Thymus (tissue), 11 donors: ENCODE measurements at regions not wholly inside any gene's neighbourhood (a gene's known extent, or its start where the extent isn't known, plus 50 kb on each side); places are given as distances from the start of the nearest gene placed in this dataset.

Experiments
- DNase-seq, 9 donors: peaks; one replicate each; pipeline ENCODE4 v3.0.0-alpha.2; 2013; ENCODE audit warnings: low spot score in 9 of 9, low read depth in 6 of 9, missing footprints in 1 of 9
- H3K27ac ChIP-seq, 2 donors: one replicate each; pipeline ENCODE4 v1.5.1; 2013; ENCODE audit warnings: control low read depth in 1 of 2, low read depth in 1 of 2, low read length in 1 of 2, mild to moderate bottlenecking in 1 of 2, moderate library complexity in 1 of 2
- H3K27me3 ChIP-seq, 2 donors: one replicate each; pipeline ENCODE4 v1.5.1; 2013; ENCODE audit warnings: low read length in 1 of 2; ENCODE audit not compliant: control insufficient read depth in 2 of 2, insufficient read depth in 1 of 2
- H3K36me3 ChIP-seq, 2 donors: one replicate each; pipeline ENCODE4 v1.5.1; 2013; ENCODE audit warnings: low read length in 1 of 2, mild to moderate bottlenecking in 1 of 2, moderate library complexity in 1 of 2; ENCODE audit not compliant: control insufficient read depth in 2 of 2, insufficient read depth in 2 of 2
- H3K4me1 ChIP-seq, 2 donors: one replicate each; pipeline ENCODE4 v1.5.1; 2013; ENCODE audit warnings: low read length in 2 of 2; ENCODE audit not compliant: control insufficient read depth in 2 of 2, insufficient read depth in 2 of 2
- H3K4me3 ChIP-seq, 2 donors: one replicate each; pipeline ENCODE4 v1.5.1; 2013; ENCODE audit warnings: low read length in 2 of 2, control low read depth in 1 of 2, mild to moderate bottlenecking in 1 of 2
- H3K9me3 ChIP-seq, 2 donors: one replicate each; pipeline ENCODE4 v1.5.1; 2013; ENCODE audit warnings: low read length in 1 of 2, mild to moderate bottlenecking in 1 of 2; ENCODE audit not compliant: control insufficient read depth in 2 of 2, insufficient read depth in 1 of 2
- WGBS: extraction: QIAGEN DNeasy Blood & Tissue Kit; methylation state at CpG from one replicate; pipeline ENCODE4 v1.1.7; 2013; 5-methylcytosine and 5-hydroxymethylcytosine counted together
- donor health status: healthy.

DNA sequence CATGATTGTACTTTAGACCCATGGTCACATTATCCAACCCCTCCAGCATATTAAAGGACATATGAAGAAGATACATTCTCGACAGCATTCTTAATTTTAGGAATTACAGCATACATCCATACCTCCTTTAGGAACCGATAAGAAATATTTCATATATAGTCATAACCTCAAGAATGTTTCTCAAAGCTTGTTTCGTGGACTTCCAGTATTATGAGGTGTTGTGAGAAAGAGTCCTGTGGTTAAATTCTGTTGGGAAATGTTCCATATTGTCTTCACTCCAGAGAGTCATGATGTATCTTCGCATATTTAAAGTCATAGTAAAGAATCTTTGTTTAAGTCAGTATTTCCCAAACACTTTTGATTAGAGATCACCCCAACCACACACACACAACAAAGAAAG is 321.0 kb upstream of the SNX7 start:
- Histone ChIP-seq H3K4me3 (no peak overlapping the region), H3K4me1 (no peaks in the 10 kb centered on the region), H3K36me3 (no peaks in the 10 kb centered on the region), H3K27me3 (no peaks in the 10 kb centered on the region), H3K9me3 (no peaks in the 10 kb centered on the region), H3K27ac (no peak overlapping the region)
- 95% methylated on average over 4 of the region's 4 CpGs for WGBS
- DNase-seq = no peak

DNA sequence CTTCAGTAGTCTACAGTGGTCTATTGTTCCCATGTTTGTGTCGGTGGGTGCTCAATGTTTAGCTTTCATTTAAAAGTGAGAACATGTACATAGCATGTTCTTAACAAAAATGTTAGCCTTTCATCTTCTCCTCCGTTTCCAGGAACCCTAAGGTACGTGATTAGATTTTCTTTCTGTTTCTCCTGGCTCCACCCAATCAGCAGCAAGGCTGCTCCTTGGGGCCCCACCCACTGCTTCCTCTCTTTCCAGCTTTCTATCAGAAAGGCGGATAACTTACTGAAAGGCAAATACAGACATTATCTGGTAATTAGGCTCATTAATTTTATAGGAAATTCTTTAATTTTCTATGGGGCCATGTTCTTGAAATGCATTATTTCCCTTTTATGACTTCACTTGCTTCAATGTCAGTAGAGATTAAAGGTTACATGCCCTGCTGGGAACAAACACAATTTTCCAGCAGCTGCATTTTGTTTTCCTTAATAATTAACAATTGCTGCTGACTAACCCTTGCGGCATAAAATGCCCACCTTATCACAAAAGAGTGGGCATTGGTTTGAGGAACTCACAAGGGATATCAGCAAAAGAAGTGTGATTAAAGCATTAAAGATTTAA is 324.9 kb upstream of the SNX7 start:
- no peak for DNase-seq
- H3K4me3 ChIP-seq = no peak overlapping the region

DNA sequence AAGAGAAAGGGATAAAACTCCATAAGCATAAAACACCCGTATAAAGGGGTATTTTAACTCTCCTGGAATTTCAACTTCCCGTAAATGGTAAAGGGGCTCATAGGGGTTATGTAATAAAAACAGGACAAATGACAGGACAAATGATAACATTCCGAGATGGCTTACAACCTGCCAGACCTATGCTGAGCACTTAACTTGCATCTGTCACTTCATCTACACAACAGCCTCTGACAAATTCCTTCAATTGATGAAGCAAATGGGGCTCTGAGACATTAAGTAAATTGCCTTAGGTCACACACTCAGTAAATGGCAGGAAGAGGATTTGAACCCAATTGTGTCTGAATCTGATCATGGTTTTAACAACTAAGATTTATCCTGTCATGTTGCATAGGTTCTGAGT is 327.6 kb upstream of the SNX7 start:
- Histone ChIP-seq H3K4me1 (no peaks in the 10 kb centered on the region), H3K27ac (no peak overlapping the region), H3K36me3 (no peaks in the 10 kb centered on the region), H3K27me3 (no peaks in the 10 kb centered on the region), H3K9me3 (no peaks in the 10 kb centered on the region), H3K4me3 (no peak overlapping the region)
- WGBS = 95% methylated on average over 3 of the region's 3 CpGs
- DNase-seq = no peak

More for the DNA sequence above, 324.9 kb upstream of the SNX7 start:
- WGBS = 96% methylated on average over 5 of the region's 5 CpGs
- H3K9me3 ChIP-seq = no peaks in the 10 kb centered on the region
- no peak overlapping the region for H3K27ac ChIP-seq
- no peaks in the 10 kb centered on the region for H3K36me3 ChIP-seq
- H3K27me3 ChIP-seq = no peaks in the 10 kb centered on the region
- no peaks in the 10 kb centered on the region for H3K4me1 ChIP-seq

DNA sequence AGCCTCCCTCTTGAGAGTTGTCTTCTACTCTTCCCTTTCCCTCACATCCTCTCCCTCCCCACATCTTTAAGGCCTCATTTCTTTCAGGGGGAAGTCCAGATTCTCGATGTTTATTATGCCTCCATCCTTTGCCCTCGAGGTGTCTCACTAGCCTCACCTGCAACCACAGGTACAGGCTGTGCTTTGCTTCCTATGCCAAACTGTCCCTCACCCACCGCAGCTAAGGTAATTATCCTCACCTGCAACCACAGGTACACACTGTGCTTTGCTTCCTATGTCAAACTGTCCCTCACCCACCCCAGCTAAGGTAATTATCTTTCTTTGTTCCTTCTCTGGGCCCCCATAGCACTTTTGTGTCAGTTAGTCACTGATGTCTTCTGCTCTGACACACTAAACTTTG is 328.1 kb upstream of the SNX7 start:
- Histone ChIP-seq H3K4me1 (no peaks in the 10 kb centered on the region), H3K9me3 (no peaks in the 10 kb centered on the region), H3K27ac (no peak overlapping the region), H3K27me3 (no peaks in the 10 kb centered on the region), H3K4me3 (no peak overlapping the region), H3K36me3 (no peaks in the 10 kb centered on the region)
- WGBS = 89% methylated on average over 3 of the region's 3 CpGs
- DNase-seq = no peak

DNA sequence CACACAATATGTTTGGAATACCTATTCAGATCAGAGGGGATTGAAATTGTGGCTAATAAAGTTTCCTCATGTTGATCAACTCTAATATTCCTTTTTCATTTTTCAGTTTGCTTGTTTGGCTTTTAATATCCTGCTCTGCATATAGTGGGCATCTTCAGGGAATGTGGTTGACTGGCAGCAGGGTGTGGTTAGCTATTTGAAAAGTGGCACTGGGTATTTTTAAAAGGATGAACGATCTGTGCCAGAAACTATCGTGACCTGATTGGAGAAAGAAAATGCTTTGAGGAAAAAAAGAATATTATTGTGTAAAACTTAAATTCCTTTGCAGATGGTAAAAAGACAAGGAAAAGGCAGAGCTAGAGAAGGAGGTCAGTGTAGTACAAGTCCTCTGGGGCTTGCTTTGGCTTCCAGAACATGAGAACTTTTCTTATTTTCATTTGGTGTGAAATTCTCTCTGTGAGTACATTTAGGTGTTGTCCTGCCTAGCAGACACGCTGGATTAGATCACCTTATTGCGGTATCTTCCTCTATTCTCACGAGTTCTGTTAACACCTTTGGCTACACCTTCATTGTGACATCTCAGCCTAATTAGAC is 329.7 kb upstream of the SNX7 start:
- H3K27me3 ChIP-seq = no peaks in the 10 kb centered on the region
- no peaks in the 10 kb centered on the region for H3K9me3 ChIP-seq
- no peaks in the 10 kb centered on the region for H3K36me3 ChIP-seq
- WGBS = 90% methylated on average over 5 of the region's 5 CpGs
- H3K27ac ChIP-seq = no peak overlapping the region
- H3K4me1 ChIP-seq = no peaks in the 10 kb centered on the region
- no peak for DNase-seq
- H3K4me3 ChIP-seq = no peak overlapping the region

DNA sequence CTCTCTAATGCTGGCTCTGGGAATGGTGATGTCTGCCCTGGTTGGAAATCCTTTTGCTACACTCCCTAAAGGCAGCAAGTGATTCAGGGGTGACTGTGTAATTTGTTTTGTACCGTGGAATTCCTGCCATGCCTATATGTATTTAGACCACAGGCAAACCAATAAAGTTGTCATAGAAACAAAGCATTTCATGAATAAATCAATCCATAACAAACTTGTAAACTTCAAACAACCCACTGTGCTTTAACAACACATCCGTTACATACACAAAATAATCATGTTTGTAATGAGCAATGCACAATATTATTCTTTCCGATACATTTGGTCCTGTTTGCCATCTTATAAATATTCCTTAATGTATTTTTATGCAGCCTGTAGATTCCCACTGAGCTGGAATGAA is 330.3 kb upstream of the SNX7 start:
- DNase-seq = no peak
- H3K4me3 ChIP-seq = no peak overlapping the region
- H3K9me3 ChIP-seq = no peaks in the 10 kb centered on the region
- H3K27ac ChIP-seq = no peak overlapping the region
- H3K27me3 ChIP-seq = no peaks in the 10 kb centered on the region
- H3K36me3 ChIP-seq = no peaks in the 10 kb centered on the region
- WGBS = 82% methylated on average over 3 of the region's 3 CpGs
- no peaks in the 10 kb centered on the region for H3K4me1 ChIP-seq

DNA sequence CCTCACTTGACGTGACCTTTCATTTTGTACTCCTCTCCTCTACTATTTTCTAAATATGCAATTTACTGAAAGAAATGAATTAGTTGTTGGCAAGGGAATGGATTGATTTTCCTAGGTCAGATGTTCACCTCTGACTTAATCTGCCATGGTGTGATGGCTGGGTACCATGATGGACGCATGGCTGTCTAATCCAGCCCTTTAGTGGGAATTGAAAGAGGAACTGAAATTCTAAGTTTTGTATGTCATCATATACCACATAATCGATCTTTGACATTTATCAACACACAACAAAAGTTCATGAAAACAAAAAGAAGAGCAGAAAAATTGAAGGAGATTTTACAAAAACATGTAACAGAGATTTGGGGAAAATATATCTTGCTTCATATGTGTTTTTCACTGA is 331.3 kb upstream of the SNX7 start:
- no peak for DNase-seq
- Histone ChIP-seq H3K4me1 (no peaks in the 10 kb centered on the region), H3K27me3 (no peaks in the 10 kb centered on the region), H3K4me3 (no peak overlapping the region), H3K27ac (no peak overlapping the region), H3K36me3 (no peaks in the 10 kb centered on the region), H3K9me3 (no peaks in the 10 kb centered on the region)
- 98% methylated on average over 3 of the region's 3 CpGs for whole genome bisulfite sequencing

DNA sequence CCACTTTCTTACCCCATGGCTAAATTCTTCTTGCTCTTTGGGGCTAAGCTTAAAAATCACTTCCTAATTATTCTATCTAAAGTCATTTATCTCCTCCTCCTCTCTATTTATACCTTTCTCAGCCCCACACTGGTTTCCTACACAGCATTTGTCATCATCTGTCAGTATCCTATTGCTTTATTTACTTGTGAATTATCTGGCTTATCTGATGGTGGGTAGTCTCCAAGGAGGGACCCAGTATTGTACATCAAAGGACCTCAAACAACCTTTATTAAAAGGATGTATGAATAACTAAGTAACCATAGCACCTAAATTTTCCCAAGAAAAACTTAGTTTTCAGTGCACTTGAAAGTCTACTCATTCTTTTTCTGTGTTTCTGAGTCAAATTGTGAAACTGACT is 332.7 kb upstream of the SNX7 start:
- no peak for DNase-seq
- no peaks in the 10 kb centered on the region for H3K36me3 ChIP-seq
- H3K9me3 ChIP-seq = no peaks in the 10 kb centered on the region
- peaks cover 0 to 4% of the 10 kb centered on the region in 2 donors for H3K4me1 ChIP-seq
- no peak overlapping the region for H3K4me3 ChIP-seq
- H3K27ac ChIP-seq = no peak overlapping the region
- H3K27me3 ChIP-seq = no peaks in the 10 kb centered on the region

DNA sequence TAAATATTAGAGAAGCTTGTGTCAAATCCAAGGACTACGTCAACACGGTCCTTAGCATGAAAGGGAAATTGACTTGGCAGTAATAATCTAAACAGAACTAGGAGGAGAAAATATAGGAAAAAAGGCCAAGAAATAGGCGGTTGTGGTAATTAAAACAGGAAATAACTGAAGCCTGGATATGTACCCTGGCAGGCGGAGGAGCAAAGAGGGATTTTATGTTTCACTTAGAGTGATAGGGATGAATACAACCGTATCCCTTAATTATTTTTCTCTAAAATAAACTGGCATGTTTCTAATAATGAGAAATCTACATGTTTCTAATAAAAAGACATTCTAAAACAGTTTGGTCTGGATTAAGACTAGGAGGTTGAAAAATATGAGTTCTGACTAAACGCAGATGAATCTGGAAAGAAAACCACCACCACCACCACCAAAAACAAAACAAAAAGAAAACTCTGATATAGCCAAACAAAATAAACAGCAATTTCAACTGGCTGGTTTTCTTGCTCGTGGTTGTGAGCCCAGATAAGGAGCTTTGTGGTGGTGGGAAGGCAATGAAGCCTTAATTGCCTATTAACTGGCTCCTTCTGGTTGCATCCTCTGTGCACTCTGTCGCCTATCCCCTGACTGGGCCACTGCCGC is 334.2 kb upstream of the SNX7 start:
- DNase-seq = no peak
- H3K4me3 ChIP-seq = no peak overlapping the region
- H3K36me3 ChIP-seq = no peaks in the 10 kb centered on the region
- 79% methylated on average over 9 of the region's 9 CpGs for WGBS
- no peaks in the 10 kb centered on the region for H3K9me3 ChIP-seq
- no peak overlapping the region for H3K27ac ChIP-seq
- H3K27me3 ChIP-seq = no peaks in the 10 kb centered on the region
- peaks cover 0 to 4% of the 10 kb centered on the region in 2 donors for H3K4me1 ChIP-seq
